ENCODE measurements at regions not wholly inside any gene's neighbourhood (a gene's known extent, or its start where the extent isn't known, plus 50 kb on each side); places are given as distances from the start of the nearest gene placed in this dataset.

GRCh38 chr16:59567496-59567895 lies 833.4 kb upstream of the GOT2 start:
- TF ChIP-seq POLR2A (IDR thresholded peaks at IDR 0.05) (no peak), CTCF (IDR thresholded peaks at IDR 0.05) (no peak)
- no peak overlapping the region for H3K4me3 ChIP-seq (ENCODE audit: low read depth, poor library complexity, severe bottlenecking)
- no peak for DNase-seq (ENCODE audit: low spot score in 2 of 2)
- intact Hi-C loops (cut with DNase I; ENCODE audit: low total_unique reads): no loop called here
- WGBS, 2 donors: 85 to 87% methylated on average over 5 of the region's 5 CpGs

- H3K4me3 ChIP-seq (ENCODE audit: low read depth, poor library complexity, severe bottlenecking): no peak overlapping the region
- DNase-seq (ENCODE audit: low spot score in 2 of 2): no peak
- intact Hi-C loops (cut with DNase I; ENCODE audit: low total_unique reads): no loop called here
- TF ChIP-seq POLR2A (IDR thresholded peaks at IDR 0.05) (no peak), CTCF (IDR thresholded peaks at IDR 0.05) (no peak)
These were observed 832.3 kb upstream of the GOT2 start for GRCh38 chr16:59566446-59566845.

GRCh38 chr16:59558679-59559078 lies 824.6 kb upstream of the GOT2 start:
- intact Hi-C loops (cut with DNase I; ENCODE audit: low total_unique reads): no loop called here
- H3K4me3 ChIP-seq (ENCODE audit: low read depth, poor library complexity, severe bottlenecking): no peak overlapping the region
- no peak for DNase-seq (ENCODE audit: low spot score in 2 of 2)
- TF ChIP-seq POLR2A (IDR thresholded peaks at IDR 0.05) (no peak), CTCF (IDR thresholded peaks at IDR 0.05) (no peak)

GRCh38 chr16:59552164-59552563 lies 818.0 kb upstream of the GOT2 start:
- TF ChIP-seq POLR2A (IDR thresholded peaks at IDR 0.05) (no peak), CTCF (IDR thresholded peaks at IDR 0.05) (no peak)
- WGBS, 2 donors: 81 to 87% methylated on average over 5 of the region's 5 CpGs
- intact Hi-C loops (cut with DNase I; ENCODE audit: low total_unique reads): no loop called here
- DNase-seq (ENCODE audit: low spot score in 2 of 2): no peak
- H3K4me3 ChIP-seq (ENCODE audit: low read depth, poor library complexity, severe bottlenecking): no peak overlapping the region

GRCh38 chr16:59545721-59546120 lies 811.6 kb upstream of the GOT2 start:
- WGBS, 2 donors: 50 to 53% methylated on average over 1 of the region's 1 CpG
- DNase-seq (ENCODE audit: low spot score in 2 of 2): no peak
- TF ChIP-seq POLR2A (IDR thresholded peaks at IDR 0.05) (no peak), CTCF (IDR thresholded peaks at IDR 0.05) (no peak)
- H3K4me3 ChIP-seq (ENCODE audit: low read depth, poor library complexity, severe bottlenecking): no peak overlapping the region
- intact Hi-C loops (cut with DNase I; ENCODE audit: low total_unique reads): no loop called here

GRCh38 chr16:59543641-59544040 lies 809.5 kb upstream of the GOT2 start:
- H3K4me3 ChIP-seq (ENCODE audit: low read depth, poor library complexity, severe bottlenecking): no peak overlapping the region
- DNase-seq (ENCODE audit: low spot score in 2 of 2): no peak
- no peak for TF ChIP-seq CTCF (IDR thresholded peaks at IDR 0.05)
- no peak for TF ChIP-seq POLR2A (IDR thresholded peaks at IDR 0.05)
- 31 to 33% methylated on average over 4 of the region's 4 CpGs for whole genome bisulfite sequencing, 2 donors
- intact Hi-C loops (cut with DNase I; ENCODE audit: low total_unique reads): no loop called here

Data from lower leg skin (tissue), 4 donors.